Activated T-cell treated with anti-CD3 and anti-CD28 coated beads, Interleukin-2, amount 50 U/mL, for 48 hours (primary cell): ENCODE measurements at regions not wholly inside any gene's neighbourhood (a gene's known extent, or its start where the extent isn't known, plus 50 kb on each side); places are given as distances from the start of the nearest gene placed in this dataset.

Experiments used
- DNase-seq, 2 experiments: peaks; one replicate each; pipeline ENCODE4 v3.0.0-alpha.2; 2020

DNA sequence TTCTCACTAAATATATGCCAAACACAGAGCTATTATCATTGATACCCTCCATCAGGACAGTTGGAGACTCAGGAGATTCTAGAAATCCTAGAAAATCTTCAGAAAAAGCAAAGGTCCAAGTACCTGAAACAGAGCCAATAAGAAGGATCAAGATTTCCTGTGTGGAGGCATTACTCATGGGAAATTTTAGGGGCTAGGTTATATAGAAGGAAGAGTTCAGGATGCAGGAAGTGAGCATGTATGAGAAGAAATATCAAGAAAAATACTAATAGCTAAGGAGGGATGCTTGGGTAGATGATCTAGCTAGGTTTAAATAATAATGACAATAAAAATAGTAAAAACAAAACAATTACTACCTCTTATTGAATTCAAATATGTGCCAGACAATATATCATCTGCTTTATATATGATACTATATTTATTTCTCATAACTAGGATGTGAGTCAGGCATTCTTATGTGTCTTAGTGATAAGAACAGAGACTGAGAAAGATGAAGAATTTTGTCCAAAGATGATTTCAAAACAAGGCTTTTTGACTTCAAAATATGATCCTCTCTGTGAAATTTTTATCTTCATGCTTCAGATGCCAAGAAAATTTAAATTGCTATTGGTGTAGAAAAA, 66.4 kb upstream of the HHIP start:
- no peak for DNase-seq

DNA sequence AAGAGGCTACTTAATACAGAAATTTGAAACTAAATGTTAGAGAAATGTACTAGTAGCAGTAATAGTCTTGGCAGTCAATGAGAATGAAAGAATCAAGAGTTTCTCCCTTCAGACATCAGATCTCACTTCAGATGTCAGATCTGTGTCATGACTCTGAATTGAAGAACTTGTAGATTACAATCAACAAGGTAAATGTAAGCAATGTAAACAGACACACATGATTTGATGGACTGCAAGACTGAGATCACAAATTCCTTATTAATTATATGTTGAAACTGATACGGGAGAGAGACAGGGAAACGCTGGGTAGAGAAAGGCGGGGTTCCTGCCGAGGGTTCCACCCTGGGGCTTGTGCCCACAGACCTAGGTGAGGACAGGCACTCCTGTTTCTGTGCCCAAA, 65.5 kb upstream of the HHIP start:
- no peak for DNase-seq

DNA sequence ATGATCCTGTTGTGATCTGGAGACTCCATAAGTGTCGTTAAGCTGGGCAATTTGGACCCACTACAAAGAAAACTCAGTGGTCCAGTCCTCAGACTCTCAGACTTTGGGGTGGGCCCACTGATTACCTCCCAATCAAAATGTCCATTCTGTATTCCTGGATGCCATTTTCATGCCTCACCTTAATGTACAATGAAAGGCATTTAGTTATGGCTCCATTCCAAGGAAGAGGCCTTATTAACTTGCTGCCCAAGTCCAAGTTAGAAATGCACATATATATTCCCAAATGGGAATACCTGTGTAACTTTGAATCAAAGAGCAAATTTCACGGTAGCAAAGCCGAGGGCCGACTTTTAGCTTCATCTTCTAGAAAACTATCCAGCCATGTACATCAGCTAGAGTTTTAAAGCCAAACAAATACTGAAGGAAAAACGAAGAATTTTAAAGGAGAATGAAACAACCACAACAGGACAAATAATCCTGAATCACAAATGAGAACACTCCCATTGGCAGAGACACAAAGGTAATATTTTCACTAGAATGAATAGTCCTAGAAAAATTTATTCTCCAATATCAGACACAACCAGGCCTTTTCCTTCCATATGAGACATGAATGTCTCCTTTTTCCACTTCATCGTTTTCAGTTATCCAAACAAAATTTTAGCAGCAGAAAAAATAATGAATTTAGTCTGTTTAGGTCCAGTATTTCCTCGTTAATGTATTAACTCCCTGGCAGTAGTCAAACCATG, 63.7 kb upstream of the HHIP start:
- DNase-seq = no peak

DNA sequence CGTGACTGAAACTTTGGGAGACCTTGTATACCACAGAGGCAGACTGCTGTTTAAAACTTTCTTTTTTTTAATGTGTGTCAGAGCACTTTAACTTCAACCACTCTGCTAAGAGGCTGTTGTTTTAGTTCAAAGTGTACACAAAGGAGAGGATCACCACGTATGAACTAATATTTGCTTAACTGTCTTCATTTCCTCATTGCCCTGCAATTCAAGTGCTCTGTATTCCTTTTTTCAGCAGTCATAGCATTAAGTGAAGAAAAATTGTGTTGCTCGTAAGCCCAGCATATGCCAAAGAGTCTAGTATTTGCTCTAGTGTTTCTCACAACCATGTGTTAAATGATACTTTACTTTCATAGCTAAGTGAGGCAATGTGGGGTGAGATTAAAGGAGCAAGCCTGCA, 63.0 kb upstream of the HHIP start:
- DNase-seq = no peak

DNA sequence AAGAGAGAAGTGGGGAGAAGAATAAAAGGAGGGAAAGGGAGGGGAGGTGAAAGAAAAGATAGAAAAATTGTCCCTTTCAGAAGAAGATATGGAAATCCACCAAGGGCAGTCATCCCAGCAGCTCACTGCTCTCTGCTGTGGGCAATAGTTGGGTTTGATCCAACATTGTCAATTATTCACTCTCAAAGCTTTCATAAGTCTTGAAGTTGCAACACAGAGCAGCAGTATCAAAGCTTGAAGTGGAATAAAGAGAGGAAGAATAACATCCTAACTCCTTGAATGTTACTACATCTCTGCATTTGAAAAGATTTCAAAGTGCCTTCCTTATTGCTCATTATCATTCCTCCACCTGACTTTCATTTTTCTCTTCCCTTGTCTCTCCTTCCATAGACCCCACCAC, 62.3 kb upstream of the HHIP start:
- no peak for DNase-seq

DNA sequence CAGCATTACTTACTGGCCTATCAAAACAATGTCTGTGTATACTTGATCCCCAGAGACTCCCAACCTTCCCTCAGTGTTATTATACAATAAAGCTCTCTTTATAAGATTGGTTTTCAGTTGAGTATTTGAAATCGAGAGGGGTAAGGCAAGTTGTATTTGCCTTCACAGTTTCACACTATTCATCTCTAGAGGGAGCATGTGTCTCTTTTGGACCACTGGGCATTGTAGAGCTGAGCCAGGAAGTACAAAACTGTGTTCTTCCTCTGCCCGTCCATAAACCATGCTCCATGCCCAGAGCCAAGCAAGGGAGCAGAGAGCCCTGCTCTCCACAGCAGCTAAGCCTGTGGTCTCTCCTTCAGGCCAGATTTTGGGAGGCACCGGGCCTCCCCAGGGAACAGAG, 61.5 kb upstream of the HHIP start:
- DNase-seq = no peak

DNA sequence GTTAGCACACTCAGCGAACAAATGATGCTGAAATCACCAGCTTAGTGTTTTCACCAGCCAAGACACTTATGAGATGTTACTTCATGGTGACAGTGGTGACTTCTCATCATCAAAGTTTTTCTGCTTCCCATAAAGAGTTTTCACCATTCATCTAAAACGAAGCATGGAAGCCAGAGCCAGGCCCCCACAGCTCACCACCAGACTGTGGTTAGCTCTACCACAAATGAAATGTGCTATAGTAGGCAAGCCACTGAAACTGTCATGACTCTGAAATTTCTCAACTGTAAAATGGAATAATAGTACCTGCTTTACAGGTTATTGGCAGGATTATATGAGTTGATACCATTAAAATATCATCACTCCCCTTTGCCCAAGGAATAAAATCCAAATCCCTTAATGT, 56.4 kb upstream of the HHIP start:
- DNase-seq = no peak

DNA sequence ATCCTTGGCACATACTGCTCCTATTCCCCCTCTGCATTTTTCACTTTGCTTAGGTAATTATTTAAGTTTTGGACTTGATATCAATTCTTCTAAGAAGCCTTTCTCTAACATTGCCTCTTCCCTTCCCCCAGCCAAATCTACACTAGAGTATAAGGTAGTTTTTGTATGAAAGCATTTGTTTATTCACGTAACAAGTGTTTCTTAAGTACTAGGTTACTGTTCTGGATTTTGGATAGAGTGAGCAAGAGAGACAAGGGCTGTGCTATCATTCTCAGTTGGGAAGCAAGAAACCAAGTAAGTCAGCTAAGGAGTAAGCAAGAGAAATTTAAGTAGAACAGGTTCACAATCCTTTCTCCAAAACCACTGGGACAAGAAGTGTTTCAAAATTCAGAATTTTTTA, 55.9 kb upstream of the HHIP start:
- DNase-seq = no peak

DNA sequence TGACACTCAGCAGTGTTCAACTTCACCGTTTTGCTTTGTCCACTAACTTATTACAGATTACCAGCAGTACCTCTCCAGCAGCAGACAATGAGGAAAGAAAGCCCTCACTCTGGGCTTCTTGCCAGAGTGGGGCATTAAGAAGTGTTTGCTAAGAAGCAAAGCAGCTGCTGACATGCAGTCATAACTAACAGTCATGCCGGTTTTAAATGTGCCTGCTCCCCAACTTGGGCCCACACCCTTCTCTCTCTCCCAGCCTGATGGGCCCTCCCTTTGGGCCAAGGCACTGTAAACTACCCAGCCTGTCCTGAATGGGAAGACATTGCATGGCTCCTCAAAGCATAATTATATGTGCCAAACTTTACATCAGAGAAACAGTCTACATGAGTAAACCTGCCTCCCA, 54.6 kb upstream of the HHIP start:
- no peak for DNase-seq

DNA sequence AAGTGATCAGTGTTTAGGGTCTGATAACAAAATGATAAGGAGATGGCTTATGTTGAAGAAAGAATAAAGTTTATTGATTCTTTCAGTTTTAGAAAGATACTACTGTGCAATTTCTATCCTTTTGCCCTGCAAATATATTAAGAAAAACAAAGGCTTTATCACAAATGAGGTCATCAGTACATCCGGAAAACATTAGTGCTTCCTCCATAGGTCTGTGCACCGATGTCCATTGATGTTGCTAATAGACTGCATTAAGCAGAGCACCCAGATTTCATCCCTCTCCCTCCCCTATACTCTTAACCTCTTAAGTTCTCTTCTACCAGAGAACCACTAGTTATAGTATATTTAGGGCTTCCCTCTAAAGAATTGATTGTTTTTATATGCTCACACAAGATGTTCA, 53.7 kb upstream of the HHIP start:
- DNase-seq = no peak

DNA sequence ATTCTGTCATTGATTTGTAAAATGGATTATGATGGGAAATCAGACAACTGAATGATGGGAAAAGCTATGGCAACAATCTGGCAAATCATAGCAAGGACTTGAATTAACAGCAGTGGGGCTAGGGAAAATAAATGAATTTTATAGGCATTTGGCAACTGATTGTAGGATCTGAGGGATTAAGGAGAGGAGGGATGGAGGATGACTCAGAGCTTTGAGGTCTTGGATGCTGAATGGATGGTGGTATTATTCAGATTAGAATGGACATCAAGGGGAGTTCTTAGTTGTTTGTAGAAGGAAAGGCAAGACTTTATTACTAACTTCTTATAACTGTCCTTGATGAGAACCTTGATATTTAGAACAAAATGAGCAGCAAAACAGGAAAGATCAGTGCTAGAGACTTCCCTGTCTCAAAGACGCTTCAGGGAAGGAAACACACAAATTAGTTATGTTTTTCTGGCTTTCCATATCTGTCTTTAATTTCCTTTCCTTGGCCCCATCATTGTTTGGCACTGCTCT, 51.4 kb upstream of the HHIP start:
- no peak for DNase-seq

DNA sequence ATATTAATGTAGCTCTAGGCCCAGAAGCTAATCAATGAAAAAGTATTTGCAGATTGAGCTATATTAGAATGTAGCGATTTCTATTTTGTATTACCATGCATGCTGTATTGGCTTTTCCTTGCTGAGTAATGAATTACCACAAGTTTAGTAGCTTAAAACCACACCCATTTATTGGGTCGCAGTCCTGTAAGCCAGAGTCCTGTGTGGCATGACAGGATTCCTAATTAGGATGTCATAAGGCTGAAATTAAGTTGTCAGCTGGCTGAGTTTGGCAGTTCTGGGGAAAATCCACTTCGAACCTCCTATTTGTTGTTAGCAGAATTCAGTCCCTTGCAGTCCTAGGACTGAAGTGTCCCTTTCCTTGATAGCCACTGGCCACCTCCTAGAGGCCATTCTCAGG, 50.3 kb upstream of the HHIP start:
- DNase-seq = no peak
